ENCODE measurements at regions not wholly inside any gene's neighbourhood (a gene's known extent, or its start where the extent isn't known, plus 50 kb on each side); places are given as distances from the start of the nearest gene placed in this dataset.
"Not testable (repeated sequence)": the region's sequence is repeated elsewhere in the genome, so short reads cannot be mapped to it uniquely, and the experiment has no call there.

DNA sequence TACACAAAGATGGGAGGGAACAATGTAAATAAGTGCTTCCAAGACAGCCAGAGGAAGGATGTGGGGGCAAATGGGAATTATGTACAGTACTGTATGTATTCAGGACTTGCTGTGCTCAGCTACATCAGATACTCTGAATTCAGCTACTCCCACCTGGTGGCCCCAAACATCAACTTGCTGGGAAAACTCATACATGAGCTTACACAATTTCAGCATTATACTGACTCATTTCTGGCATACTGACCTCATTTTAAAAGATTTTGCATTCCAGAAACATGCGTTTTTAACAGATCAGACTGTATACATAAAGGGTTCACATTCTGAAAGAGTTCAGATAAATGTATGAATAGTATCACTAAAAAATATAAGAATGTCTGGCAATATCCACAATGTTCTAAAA is 59.7 kb downstream of the GPX5 start:
- DNase-seq, result no peak

DNA sequence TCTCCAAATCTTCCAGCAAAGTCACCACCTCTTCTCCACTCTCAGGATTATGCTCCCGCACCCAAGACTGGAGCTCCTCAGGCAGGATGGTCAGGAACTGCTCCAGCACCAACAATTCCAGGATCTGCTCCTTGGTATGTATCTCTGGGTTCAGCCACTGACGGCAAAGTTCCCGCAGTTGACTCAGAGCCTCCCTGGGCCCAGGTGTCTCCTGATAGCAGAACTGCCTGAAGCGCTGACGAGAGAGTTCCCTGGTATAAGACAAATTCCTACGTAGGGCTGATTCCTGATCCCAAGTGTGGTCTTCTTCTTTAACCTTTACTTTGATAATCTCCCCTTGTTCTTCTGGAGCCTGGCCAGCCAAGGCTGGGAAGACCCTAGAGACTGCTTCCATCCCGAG is 60.6 kb downstream of the GPX5 start:
- DNase-seq, result no peak

DNA sequence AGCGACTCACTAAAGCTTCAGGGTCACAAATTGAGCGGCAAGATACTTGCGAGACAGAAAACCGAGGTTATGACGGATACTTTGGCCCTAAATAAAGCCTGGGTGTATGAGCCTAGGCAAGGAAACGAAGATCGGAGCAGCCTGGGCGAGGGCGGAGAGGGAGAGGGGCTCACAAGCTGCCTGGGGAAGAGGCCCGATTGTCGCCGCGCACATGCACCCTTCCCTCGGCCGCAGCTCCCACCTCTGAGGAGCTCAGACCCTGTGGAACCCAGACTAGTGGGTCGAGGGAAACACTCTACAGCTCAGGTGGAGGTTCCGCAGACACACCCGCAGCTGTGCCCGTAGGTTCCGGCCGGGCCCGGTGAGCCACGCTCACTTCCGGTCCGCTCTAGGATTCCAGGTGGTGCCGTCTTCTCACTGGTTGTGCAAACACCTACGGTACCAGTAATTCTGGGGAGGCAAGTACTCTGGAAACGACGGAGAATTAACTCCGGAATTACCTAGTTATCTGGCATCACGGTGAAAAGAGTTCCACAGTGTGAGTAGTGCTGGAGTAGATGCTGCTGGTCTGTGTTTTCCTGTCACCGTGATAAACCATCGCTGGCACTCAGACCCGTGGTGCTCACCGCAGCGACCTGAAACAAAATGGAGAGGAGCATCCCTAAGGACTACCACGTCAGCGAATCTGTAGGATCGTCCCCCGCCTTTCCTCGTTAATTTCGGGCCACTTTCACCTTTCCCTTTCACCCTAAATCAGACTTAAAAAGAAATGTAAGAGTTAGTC is 61.5 kb downstream of the GPX5 start:
- peak; percentile 32 for DNase-seq

DNA sequence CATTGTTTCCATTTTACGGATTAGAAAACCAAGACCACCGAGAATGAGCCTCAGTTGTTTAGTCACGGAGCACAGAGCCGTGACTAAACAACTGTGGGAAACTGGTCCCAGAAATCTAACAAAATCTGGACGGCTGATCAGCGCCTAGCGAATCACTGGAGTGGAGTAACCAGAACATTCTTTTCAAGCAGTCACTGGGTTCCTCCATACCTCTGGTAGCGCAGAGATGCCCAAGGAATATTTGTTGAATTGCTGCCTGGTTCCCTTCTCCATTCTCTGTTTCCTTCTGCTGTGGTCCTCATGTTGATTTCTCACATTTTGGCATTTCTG is 62.0 kb downstream of the GPX5 start:
- no peak for DNase-seq

DNA sequence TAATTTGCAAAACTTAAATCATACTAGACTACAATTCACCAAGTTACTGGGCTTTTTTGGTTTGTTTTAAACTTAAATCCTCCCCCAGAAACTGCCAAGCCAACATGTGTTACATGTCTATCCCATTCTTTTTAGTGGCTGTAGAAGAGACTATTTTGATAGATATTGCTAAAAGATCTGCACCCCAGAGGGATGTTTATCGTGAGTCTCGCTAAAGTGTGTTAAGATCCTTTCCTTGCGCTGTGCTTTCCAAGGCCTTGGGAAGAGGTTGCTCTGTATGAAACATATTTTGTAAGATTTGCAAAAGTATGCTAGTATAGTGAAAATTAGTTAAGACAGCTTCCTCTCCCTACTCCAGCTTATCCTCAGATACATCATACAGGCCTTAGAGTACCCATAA is 63.0 kb downstream of the GPX5 start:
- no peak for DNase-seq

DNA sequence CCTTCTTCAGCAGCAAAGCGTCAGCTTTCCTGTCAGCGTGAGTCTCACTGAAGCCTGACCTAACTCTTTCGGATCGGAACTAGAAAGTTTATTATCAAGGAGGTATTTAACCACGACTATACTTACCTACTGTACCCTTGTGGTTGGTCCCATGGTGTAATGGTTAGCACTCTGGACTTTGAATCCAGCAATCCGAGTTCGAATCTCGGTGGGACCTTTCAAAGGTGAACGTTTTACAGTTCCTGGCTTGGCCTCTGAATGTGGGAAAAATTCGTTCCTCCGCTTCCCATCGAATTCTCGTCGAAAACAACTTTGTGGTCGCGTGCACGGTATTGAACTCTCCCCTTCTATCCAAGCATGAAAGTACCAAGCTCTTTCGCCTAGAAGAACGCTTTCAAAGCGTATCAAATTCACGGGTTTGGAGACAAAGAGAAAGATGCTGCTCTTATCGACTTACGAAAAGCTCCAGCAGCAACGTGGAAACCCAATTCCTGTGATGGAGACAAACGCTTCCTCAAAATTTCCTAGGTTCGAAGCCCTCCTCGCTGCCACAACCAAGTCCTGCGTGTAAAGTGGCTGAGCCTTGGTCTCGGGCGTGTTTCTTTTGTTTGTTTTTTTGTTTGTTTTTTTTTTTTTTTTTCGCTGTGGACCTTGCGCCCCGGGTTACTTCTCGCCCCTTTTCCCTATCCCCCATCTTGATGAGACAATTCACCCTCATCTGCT is 63.7 kb downstream of the GPX5 start:
- no peak for DNase-seq

DNA sequence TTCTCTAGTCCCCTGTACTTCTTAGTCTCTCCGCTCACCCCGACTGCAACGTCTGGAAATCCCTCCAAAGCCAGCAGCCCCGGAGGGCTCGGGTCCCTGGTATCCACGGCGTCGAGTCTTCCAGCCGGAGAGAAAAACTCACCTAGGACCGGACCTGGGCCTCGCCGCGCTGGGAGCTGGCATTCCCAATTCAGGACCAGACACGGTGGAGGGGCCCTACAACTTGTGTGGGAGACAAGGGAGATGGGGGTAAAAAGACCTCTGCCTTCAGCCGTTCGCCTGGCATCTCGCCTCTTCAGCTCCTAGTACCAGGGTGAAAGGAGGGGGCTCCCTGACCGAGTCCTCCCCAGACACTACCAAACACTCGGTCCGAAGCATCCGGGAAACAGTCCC is 64.3 kb downstream of the GPX5 start:
- no peak for DNase-seq

DNA sequence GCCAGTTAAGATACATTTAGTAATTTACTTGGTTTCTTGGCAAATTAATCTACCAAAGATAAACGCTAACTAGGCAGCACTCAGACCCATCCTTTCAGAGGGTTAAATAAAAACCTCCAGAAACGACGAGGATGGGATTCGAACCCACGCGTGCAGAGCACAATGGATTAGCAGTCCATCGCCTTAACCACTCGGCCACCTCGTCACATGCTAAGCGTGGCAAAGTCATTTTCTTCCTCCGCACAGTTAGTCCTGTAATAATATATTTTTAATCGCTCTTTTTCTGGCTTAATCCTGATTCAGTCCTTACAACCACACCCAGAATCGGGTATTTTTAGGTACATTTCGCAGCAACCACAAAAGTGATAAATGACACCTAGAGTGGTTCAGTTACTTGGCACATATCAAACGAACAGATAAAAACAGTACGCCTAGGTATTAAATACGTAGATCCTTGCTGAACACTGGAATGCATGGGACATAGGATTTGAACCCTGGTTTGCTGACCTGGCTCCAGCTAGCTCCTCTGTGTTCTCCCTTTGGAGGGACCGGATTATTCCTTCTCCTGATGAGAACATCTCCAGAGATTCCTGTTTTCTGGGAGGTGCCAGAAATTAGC is 71.6 kb downstream of the GPX5 start:
- no peak for DNase-seq

DNA sequence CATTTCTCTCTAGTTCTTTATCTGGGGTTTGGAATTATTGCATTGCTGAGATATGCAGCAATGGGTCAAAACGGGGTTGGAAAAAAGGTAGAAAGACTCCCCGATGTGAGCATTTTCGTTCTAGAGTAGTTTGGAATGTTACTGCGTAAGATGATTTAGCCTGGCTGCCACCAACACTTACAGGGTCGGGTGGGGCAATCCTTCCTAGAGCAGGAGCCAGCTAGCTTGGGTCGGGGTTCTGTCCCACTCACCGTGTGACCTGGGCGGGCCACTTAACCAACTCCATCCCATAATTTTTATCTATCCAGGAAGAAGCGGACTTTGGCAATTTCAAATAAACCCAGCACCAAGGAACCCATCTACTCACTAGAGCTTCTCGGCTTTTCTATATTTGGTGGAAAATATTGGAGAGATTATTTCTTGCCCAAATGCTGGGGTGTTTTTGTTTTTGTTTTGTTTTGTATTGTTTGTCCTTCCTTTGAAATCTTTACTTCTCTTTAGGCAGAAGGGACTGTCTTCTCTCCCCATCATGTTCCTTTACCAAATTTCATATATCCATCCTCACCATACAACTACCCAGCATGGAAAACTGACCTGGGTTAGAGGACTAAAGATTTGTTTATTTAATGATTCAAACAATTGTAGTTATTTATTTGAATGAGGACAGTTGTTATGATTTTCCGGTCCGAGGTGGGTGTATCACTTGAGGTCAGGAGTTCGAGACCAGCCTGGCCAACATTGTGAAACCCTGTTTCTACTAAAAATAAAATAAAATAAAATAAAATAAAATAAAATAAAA is 72.4 kb downstream of the GPX5 start:
- no peak for DNase-seq

DNA sequence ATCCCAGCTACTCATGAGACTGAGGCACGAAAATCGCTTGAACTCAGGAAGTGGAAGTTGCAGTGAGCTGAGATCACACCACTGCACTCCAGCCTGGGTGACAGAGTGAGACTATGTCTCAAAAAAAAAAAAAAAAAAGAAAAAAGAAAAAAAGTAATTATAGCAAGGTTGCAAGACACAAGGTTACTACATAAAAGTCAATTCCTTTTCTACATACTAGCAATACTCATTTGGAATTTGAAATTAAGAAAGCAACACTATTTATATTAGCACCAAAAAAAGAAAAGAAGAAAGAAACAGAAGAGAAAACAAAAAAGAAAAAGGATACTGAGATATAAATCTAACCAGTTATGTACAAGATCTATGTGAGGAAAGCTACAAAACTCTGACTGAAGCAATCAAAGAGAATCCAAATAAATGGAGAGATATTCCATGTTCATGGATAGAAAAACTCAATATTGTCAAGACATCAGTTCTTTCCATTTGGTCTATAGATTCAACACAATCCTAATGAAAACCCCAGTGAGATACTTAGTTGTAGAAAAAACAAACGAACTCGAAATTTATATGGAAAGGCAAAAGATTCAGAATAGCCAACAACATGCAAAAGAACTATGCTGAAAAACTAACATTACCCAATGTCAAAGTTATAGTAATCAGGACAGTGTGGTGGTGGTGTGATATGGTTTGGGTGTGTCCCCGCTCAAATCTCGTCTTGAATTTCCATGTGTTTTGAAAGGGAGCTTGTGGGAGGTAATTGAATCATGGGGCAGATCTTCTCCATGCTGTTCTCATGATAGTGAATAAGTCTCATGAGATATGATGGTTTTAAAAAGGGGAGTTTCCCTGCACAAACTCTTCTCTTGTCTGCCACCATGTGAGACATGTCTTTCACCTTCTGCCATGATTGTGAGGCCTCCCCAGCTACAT is 73.3 kb downstream of the GPX5 start:
- no peak for DNase-seq

DNA sequence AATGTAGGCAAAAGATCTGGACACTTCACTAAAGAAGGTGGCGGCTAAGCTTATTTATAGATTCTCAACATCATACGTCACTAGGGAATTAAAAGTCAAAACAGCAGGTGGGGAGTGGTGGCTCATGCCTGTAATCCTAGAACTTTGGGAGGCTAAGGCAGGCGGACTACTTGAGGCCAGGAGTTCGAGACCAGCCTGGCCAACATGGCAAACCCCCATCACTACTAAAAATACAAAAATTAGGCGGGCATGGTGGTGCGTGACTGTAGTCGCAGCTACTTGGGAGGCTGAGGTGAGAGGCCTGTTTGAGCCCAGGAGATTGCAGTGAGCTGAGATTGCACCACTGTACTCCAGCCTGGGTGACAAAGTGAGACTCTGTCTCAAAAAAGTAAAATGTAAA is 74.6 kb downstream of the GPX5 start:
- no peak for DNase-seq

DNA sequence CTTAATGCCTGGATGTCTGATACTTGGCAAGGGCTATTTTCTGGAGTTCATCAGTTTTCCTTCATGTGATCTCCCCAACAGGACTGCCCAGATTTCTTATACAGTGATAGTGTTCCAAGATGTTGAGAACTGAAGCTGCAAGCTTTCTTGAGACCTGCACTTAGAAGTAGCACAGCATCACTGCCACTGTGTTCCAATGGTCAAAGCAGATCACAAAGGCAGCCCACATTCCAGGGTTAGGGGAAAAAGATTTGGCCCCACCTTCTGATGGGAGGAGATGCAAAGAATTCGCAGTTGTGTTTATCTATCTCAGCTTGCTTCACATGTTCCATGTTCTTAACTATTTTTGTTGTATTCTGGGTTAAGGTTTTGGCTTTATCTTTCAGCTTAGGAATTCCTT is 78.2 kb downstream of the GPX5 start:
- no peak for DNase-seq

DNA sequence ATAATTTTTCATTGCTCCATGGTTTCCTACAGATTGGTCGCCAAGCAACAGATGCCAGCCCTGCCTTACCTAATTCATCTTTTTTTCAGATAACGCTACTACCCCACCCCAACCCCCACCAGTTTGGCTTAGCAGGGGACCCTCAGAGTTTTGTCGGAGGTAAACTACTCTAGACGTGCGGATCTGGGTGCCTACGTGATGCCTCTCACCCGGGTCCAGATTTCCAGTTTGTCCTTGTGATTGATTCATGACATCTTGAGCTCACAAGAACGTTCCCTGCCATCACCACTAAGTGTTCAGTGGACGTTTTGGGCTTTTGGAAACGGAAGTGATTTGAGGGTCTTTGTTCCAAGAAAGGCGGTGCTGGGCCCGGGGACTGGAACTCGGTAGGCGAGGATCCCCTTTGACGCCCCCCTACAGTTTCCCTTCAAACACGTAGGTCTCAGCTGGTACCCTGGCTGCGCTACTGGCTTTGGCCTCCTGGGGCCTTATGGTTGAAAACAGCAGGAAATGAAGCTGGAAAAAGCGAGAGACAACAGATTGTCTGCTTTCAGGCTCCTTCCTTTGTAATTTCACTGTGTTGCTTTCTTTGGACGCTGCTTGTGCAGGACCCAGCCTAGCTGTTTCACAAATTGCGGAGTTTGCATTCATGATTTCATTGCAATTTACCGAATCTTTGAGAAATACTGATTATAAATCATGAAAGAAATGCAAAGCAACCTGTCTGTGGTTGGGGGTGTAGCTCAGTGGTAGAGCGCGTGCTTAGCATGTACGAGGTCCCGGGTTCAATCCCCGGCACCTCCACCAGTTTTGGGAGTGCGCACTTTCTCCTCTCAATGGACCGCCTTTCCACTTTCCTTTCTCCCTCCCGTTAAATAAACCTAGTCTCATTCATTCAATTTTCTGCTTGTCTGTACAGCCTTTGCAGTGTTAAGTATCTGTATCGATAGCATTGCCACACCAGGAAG is 81.0 kb downstream of the GPX5 start:
- DNase-seq, result no peak

DNA sequence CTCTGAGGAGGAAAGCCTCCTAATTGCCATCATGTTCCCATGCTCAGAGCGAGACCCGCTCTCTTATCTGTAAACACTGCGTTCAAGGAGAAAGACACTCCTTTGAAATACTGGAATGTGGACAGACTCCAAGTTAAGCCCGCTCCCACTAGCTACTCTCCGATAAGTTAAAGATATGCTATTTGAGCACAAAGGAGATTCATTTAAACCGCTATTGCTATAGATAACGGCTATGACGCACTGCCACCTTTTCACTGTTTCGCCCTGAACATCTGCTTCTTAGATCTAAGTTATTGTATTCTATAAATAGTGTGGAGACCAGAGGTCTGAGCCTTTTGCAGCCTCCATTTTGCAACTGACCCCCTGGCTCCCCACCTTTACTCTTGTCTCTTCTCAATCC is 82.3 kb downstream of the GPX5 start:
- no peak for DNase-seq

DNA sequence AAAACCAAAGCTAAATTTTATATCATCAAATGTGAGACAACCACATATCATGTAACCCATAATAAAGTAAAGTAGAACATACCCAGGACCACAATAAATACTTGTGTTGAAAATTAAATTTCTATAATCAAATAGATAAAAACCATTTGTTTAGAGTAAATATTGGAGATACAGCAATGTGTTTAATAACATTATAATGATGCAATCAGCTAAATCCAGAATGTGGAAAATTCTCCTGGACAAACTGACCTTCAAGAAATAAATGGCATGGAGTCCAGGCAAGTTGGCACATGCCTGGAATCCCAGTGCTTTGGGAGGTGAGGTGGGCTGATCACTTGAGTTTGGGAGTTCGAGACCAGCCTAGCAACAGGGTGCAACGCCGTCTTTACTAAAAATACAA is 84.0 kb downstream of the GPX5 start:
- DNase-seq, result no peak

DNA sequence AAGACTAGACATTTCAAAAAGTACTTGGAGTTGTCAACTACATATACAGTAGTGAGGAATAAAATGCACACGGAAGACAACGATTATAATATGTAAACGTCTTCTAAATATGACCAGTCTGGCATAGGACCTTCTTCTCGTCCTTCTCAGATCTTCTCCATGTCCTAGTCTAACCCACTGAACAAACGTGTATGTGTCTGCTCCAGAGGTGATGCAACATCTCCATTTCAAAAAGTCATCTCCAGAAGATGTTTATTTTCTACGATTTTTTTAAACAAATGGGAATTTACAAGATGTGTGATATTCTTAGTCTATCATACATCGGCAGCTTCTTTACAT is 89.9 kb downstream of the GPX5 start:
- no peak for DNase-seq

DNA sequence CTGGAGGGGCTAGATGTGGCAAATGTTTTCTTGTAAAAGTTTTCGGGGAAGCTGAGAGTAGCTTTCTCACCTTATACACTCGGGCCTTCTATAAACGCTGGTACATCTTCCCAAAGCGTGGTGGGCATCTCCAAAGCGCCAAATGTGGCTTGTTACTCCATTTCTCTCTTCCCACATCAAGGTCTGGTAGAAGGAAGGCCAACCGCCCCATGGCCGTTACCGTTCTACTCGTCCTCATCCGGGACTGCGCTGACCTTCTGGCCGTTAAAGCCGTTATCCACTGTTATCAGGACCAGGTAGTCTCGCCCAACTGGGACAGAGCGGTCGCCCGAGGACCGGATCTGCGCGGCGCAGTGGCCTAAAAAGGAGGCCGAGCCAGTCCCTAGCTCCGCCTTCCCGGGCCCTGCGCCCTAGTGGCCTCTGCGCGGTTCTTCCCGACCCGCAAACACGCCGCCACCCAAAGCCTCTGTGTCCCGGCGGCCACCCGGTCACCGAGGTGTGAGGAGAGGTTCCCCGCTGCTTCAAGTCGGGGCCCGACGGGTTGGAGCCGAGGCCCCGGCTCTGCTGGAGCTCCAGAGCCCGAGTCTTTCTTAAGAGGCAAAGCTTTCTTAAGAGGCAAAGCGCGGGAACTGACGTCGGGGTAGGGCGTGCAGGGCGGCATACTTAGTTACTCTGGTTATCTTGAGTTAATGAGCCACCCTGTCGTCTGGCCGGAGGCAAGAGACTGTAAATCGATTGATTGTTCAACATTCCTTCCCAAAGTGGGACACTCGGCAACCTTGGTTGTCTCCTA is 90.5 kb downstream of the GPX5 start:
- DNase-seq, result no peak

DNA sequence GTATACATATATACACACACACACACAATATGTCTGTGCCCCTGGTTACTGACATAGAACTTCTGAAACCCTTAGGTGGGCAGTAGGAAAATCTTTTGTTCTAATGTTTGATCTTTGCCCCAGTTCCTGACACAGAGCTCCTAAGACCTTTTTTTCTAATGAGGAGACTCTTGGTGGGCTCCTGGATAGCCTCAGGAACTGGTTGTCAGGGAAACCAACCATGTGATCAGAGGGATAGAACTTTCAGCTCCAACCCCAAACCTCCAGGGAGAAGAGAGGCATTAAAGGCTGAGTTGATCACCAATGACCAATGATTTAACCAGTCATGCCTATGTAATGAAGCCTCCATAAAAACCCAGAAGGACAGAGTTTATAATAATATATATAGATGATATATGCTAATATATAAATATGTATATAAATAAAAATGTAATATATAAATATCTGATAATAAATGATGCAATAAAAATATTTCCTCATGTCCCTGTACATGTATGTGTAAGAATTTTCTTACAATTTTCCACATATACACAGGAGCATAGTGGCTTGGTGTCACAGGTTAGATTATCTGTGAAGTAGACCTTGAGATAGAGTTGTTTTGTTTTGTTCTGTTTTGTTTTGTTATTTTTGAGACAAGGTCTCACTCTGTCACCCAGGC is 93.3 kb downstream of the GPX5 start:
- DNase-seq, result no peak

DNA sequence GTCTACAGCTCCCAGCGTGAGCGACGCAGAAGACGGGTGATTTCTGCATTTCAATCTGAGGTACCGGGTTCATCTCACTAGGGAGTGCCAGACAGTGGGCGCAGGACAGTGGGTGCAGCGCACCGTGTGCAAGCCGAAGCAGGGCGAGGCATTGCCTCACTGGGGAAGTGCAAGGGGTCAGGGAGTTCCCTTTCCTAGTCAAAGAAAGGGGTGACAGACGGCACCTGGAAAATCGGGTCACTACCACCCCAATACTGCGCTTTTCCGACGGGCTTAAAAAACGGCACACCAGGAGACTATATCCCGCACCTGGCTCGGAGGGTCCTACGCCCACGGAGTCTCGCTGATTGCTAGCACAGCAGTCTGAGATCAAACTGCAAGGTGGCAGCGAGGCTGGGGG is 95.6 kb downstream of the GPX5 start:
- not testable (repeated sequence) for DNase-seq

DNA sequence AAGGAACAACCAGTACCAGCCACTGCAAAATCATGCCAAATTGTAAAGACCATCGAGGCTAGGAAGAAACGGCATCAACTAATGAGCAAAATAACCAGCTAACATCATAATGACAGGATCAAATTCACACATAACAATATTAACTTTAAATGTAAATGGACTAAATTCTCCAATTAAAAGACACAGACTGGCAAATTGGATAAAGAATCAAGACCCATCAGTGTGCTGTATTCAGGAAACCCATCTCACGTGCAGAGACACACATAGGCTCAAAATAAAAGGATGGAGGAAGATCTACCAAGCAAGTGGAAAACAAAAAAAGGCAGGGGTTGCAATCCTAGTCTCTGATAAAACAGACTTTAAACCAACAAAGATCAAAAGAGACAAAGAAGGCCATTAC is 97.6 kb downstream of the GPX5 start:
- not testable (repeated sequence) for DNase-seq
